Activated T-cell treated with anti-CD3 and anti-CD28 coated beads for 1 hour (primary cell): ENCODE measurements at regions not wholly inside any gene's neighbourhood (a gene's known extent, or its start where the extent isn't known, plus 50 kb on each side); places are given as distances from the start of the nearest gene placed in this dataset.

Experiments used
- DNase-seq: peaks from one replicate; pipeline ENCODE4 v3.0.0-alpha.2; 2020; ENCODE audit warnings: low read depth

DNA sequence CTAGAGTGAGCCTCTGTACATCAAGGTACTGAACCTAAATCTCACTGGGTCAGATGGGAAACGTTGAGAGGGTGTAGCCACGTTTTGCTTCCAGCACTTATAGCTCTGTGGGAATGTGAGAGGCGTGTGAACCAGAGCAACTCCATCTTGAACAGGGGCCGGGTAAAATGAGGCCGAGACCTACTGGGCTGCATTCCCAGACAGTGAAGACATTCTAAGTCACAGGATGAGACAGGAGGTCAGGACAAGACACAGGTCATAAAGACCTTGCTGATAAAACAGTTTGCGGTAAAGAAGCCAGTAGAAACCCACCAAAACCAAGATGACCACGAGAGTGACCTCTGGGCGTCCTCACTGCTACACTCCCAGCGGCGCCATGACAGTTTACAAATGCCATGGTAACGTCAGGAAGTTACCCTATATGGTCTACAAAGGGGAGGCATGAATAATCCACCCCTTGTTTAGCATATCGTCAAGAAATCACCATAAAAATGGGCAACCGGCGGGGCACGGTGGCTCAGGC lies 63.4 kb upstream of the NCOR2 start:
- DNase-seq = no peak

DNA sequence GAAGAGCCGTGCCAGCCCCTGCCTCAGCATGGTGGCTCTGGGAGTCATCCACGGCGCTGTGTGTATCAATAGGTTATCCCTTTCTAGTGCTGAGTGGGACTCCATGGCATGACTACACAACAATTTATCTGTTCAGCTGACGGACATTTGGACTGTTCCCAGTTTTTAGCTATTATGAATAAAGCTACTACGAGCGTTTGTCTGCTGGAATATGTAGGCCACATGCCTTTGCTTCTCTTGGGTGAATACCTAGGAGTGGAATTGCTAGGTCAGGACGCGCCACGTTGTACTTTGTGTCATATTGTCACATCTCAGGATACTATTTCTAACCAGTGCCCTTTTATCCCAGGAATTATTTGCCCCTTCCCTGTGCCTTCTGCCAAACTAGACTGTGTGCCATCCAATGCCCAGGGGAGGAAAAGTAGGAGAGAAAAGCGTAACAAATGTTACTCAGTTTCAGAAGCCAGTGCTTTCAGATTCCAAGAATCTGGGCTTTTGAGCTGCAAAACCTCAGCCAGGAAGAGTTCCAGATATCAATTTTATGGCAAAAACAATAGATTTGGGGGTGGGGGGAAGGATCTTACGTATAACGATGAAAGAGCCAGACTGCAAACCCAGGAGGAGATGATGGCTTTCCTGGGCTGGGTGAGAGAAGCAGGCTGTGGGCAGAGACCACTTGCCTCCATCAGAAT lies 62.5 kb upstream of the NCOR2 start:
- no peak for DNase-seq

DNA sequence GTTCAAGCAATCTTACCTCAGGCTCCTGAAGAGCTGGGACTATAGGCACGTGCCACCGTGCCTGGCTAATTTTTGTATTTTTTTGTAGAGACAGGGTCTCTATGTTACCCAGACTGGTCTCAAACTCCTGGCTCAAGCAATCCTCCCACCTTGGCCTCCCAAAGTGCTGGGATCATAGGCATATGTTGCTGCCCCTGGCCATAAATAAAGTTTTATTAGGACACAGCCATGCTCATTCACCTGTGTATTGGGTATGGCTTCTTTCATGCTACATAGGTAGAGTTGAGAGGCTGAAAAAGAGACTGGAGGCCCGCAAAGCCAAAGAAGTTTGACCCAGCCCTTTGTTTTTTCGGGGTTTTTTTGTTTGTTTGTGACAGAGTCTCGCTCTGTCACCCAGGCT lies 61.7 kb upstream of the NCOR2 start:
- DNase-seq = no peak

DNA sequence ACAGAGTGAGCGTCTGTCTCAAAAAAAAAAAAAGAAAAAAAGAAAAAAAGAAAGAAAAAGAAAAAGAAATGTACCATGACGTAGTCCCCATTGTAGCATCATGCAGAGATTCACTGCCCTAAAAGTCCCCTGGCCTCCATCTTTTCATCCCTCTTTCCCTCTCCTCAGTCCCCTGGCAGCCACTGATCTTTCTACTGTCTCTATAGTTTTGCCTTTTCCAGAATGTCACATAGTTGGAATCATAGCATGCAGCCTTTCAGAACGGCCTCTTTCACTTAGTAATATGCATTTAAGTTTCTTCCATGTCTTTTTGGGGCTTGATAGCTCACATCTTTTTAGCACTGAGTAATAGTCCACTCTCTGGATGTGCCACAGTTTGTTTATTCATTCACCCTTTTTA lies 60.5 kb upstream of the NCOR2 start:
- DNase-seq = no peak

DNA sequence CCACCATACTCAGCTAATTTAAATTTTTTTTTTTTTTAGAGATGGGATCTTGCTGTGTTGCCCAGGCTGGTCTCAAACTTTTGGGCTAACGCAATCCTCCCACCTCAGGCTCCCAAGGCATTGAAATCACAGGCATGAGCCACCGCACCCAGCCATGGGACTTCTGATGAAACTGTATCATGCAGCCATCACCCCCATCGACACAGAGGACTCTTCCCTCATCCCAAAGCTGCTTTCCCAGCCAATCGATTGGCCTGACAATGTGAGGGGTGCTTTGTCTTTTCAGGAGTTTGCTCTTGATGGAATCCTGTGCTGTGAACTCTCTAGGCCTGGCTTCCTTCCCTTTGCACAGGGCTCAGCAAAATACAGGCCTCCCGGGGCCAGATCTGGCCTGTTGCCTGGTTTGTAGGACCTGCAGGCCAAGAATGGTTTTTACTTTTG lies 59.6 kb upstream of the NCOR2 start:
- no peak for DNase-seq

DNA sequence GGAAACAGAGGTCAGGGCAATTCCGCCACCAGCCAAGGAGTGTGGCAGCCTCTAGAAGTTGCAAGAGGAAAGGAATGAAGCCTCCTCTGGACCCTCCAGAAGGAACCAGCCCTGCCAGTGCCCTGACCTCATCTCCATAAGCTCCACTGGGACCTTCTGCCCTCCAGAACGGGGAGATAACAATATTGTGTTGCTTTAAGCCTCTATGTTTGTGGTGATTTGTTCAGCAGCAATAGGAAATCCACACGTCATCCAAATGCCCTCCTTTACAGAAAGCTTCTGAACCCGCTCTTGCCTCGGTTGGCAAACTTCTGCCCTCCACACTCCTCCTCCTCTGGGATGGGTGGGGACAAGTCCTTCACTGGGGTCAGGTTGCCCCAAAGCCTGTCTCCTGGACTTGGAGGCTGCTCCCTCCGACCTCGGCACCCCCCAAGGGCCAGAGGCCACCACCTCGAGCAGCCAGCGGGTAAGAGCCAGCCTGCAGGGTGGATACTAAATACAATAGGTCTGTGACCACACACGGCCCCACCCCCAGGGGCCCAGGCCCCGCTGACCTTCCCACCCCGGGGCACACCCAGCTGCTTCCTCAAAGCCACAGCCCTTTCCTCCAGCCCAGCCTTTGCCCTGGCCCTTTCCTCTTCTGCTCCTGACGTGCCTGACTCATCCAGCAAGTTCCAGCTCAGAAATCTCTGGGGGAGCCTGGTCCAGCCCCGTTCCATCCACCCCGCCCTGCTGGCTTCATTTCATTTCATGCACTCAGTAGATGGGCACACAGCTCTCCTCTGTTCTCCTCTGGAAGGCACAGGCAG lies 58.7 kb upstream of the NCOR2 start:
- no peak for DNase-seq

DNA sequence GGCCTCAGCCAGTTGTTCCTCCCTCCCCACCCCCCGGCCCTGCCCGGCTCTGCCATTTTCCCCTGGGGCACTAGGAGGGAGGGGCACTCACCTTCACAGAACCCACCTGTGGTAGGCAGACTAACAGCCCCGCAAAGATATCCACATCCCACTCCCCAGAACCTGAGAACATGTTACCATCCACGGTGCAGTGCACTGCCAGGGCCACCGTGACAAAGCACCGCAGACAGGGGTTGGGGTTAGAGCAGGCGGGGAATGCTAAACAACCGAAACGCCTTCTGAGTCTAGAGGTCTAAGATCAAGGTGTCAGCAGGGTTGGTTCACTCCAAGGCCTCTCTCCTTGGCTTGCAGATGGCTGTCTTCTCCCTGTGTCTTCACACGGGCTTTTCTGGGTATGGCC lies 57.4 kb upstream of the NCOR2 start:
- DNase-seq = no peak

DNA sequence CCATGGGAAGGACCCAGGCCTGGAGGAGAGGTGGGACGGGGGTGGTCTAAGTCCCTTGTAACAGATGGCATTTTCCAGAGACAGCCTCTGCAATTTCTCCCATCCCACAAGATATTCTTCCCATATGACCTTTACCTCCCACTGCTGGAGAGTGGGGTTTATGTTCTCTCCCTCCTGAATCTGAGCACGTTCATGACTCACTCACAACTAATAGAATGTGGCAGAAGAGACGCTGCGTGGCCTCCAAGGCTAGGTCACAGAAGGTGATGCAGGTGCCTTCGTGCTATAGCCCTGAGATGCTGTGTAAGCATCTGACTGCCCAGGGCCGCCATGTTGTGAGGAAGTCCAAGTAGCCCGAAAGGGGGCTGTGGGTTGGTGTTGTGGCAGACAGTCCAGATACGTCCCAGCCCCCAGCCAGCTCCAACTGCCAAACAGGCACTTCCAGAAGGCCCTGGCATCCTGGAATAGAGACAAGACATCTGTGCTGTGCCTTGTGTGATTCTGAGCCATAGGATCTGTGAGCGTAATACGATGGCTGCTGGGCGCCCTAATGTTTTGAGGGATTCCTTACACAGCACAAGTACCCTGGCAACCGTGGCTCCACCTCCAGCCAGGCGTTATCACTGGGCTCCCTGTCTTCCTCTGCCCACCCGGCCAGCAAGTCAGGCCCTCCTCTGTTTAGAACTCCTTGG lies 56.1 kb upstream of the NCOR2 start:
- DNase-seq = no peak

DNA sequence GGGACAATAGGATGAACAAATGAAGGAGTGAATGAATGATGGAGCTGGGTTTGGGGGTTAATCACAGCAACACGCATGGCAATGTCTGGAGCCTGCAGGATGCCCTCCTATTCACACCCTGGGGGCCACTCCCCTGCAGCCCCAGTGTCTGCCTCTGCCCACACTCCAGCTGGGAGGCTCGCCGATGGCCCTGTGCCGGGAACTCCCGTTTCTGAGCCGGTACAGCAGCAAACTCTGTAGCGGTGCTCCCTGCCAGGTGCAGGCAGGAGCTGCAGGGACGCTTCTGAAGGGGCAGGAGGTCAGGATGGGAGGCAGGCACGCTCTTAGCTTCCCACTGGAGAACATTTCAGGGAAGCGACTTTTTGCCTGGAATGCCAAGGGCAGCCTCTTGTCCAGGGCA lies 55.4 kb upstream of the NCOR2 start:
- DNase-seq = no peak

DNA sequence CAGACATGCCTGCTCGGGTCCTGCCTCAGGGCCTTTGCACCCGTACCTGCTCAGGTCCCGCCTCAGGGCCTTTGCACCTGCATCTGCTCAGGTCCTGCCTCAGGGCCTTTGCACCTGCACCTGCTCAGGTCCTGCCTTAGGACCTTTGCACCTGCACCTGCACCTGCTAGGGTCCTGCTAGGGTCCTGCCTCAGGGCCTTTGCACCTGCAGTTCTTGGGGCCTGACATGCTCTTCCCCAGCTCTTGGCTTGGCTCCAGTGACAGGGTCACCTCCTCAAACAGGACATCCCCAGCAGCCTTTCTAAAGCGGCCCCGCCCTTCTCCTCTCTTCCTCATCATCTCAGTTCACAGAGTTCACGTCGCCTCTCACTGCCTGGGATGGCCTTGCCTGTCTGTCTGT lies 54.9 kb upstream of the NCOR2 start:
- DNase-seq = no peak

DNA sequence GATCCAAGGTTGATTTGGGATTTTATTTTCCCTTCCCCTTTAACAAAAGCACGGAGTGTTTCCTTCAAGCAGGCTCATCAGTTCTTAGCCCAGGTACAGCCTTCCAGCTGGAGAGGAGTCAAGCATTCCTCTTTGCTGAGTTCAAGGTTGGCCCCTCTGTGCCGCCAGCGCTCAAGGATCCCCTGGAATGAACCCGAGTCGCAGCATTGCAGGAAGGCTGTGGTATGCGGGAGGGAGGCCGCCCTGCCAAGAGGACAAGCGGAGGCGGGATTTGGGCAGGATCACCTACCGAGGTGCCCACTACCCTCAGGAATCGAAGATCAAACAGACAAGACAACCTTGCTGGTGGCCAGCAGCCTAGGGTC lies 53.9 kb upstream of the NCOR2 start:
- no peak for DNase-seq

DNA sequence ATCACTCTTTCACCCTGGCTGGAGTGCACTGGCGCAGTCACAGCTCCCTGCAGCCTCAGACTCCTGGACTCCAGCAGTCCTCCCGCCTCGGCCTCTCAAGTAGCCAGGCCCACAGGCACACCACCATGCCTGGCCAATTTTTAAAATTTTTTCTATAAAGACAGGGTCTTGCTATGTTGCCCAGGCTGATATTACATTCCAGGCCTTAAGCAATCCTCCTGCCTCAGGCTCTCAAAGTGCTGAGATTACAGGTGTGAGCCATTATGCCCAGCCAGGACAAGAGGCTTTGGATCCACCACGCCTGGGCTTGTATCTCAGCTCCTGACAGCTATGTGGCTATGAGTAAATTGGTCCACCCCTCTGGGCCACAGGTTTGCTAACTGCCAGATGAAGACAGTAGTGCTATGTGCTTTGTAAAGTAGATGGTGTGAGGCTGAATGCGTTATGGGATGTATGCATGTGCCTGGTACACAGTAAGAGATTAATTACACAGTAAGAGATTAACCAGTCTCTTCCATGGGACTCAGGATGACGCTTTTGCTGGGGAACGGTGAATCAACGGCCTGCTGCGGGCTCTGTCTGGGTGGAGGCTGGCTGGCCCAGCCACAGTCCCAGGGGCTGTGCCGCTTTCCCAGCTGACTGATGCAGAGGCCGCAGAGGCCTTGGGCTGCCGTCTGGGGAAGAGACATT lies 53.3 kb upstream of the NCOR2 start:
- DNase-seq = no peak

DNA sequence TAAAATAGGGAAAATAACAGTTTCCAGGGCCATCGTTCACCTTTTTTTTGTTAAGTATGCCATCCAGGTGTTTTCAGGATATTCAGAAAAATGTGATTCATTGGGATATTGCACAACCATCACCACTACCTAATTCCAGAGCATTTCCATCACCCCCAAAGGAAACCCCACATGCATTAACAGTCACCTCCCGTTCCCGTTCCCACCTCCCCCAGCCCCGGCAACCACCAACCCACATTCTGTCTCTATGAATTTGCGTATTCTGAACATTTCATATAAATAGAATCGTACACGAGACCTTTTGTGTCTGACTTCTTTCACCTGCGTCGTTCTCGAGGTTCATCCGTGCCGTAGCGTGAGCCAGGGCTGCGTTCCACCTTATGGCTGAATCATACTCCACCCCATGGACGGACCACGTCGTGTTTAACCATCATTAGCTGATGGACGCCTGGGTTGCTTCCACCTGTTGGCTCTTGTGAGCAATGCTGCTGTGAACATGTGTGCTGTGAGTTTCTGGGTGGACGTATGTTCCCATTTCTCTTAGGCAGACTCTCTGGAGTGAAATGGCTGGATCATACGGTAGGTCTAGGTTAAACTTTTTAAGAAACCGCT lies 51.0 kb upstream of the NCOR2 start:
- no peak for DNase-seq

DNA sequence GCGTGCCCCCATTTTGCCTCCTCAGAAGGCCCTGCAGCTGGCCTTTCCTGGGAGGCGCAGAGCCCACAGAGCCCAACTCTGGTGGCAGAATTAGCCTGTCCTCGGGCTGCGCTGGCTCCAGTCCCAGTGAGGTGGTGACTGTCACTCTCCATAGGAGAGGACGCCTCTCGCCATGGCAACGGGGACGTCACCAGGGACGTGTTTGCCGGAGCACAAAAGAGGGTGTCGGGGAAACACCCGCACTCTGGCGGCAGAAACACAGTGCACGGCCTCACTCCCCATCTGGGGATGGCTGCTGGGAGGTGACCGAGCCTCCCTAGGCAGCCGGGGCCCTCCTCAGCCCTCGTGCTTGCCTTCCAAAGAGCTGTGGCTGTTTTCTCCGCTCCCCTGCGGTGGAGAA lies 50.2 kb upstream of the NCOR2 start:
- DNase-seq = no peak
